ENCODE measurements at regions not wholly inside any gene's neighbourhood (a gene's known extent, or its start where the extent isn't known, plus 50 kb on each side); places are given as distances from the start of the nearest gene placed in this dataset.

- TF ChIP-seq EP300 (IDR thresholded peaks at IDR 0.05; ENCODE audit: borderline replicate concordance) (no peak), TEAD4 (IDR thresholded peaks at IDR 0.05) (no peak), YY1 (IDR thresholded peaks at IDR 0.05; ENCODE audit: low read depth) (no peak), NFIC (IDR thresholded peaks at IDR 0.05) (no peak), FOXM1 (IDR thresholded peaks at IDR 0.05; ENCODE audit: borderline replicate concordance, low read depth) (no peak)
- TF ChIP-seq, protein P1, sequence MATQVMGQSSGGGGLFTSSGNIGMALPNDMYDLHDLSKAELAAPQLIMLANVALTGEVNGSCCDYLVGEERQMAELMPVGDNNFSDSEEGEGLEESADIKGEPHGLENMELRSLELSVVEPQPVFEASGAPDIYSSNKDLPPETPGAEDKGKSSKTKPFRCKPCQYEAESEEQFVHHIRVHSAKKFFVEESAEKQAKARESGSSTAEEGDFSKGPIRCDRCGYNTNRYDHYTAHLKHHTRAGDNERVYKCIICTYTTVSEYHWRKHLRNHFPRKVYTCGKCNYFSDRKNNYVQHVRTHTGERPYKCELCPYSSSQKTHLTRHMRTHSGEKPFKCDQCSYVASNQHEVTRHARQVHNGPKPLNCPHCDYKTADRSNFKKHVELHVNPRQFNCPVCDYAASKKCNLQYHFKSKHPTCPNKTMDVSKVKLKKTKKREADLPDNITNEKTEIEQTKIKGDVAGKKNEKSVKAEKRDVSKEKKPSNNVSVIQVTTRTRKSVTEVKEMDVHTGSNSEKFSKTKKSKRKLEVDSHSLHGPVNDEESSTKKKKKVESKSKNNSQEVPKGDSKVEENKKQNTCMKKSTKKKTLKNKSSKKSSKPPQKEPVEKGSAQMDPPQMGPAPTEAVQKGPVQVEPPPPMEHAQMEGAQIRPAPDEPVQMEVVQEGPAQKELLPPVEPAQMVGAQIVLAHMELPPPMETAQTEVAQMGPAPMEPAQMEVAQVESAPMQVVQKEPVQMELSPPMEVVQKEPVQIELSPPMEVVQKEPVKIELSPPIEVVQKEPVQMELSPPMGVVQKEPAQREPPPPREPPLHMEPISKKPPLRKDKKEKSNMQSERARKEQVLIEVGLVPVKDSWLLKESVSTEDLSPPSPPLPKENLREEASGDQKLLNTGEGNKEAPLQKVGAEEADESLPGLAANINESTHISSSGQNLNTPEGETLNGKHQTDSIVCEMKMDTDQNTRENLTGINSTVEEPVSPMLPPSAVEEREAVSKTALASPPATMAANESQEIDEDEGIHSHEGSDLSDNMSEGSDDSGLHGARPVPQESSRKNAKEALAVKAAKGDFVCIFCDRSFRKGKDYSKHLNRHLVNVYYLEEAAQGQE (IDR thresholded peaks at IDR 0.05; ENCODE audit: low read depth), result no peak
These were observed 452.0 kb downstream of the ENC1 start for GRCh38 chr5:74188351-74189105.
